H1 (cell line): ENCODE measurements at regions not wholly inside any gene's neighbourhood (a gene's known extent, or its start where the extent isn't known, plus 50 kb on each side); places are given as distances from the start of the nearest gene placed in this dataset.

Source experiments
- ASH2L ChIP-seq: fragments of 200-600, 300-600 bp; sonication (generic); IDR thresholded peaks from one replicate; pipeline ENCODE4 v1.7.1; 2017; ENCODE audit warnings: low read length
- CHD2 ChIP-seq: IDR thresholded peaks from 2 replicates; pipeline ENCODE4 v1.6.1; 2012; ENCODE audit warnings: low read length, improper control_type of control experiment
- CTCF ChIP-seq, 3 experiments: IDR thresholded peaks; 1 replicate in 2 of 3; 2 replicates in 1 of 3; pipeline versions ENCODE4 v1.5.1 to v1.6.1; 2011; ENCODE audit warnings: low read length in 3 of 3, mild to moderate bottlenecking in 3 of 3, inconsistent platforms in 2 of 3, low read depth in 1 of 3, moderate library complexity in 1 of 3; ENCODE audit not compliant: insufficient read depth in 1 of 3; ENCODE audit errors: control extremely low read depth in 1 of 3
- GABPA ChIP-seq: IDR thresholded peaks from 2 replicates; pipeline ENCODE4 v1.6.1; 2011; ENCODE audit warnings: mild to moderate bottlenecking, low read length, moderate library complexity, borderline replicate concordance; ENCODE audit not compliant: insufficient read depth
- POLR2A ChIP-seq, 2 experiments: IDR thresholded peaks; 1 replicate in 1 of 2; 2 replicates in 1 of 2; pipeline ENCODE4 v1.6.1; 2011; ENCODE audit warnings: low read depth in 2 of 2, low read length in 2 of 2, mild to moderate bottlenecking in 2 of 2; ENCODE audit errors: control extremely low read depth in 1 of 2
- POLR2AphosphoS5 ChIP-seq: IDR thresholded peaks from 2 replicates; pipeline ENCODE4 v1.6.1; 2011; ENCODE audit warnings: low read depth, low read length
- RAD21 ChIP-seq, 2 experiments: IDR thresholded peaks in 1 of 2; conservative IDR thresholded peaks in 1 of 2; 2 replicates each; pipeline ENCODE4 v1.6.1; 2011; ENCODE audit warnings: low read depth in 2 of 2, low read length in 2 of 2, improper control_type of control experiment in 1 of 2, inconsistent platforms in 1 of 2, mild to moderate bottlenecking in 1 of 2, moderate library complexity in 1 of 2
- SP1 ChIP-seq: IDR thresholded peaks from 2 replicates; pipeline ENCODE4 v1.6.1; 2011; ENCODE audit warnings: low read depth, low read length
- SRF ChIP-seq: IDR thresholded peaks from 2 replicates; pipeline ENCODE4 v1.6.1; 2011; ENCODE audit warnings: mild to moderate bottlenecking, low read depth, low read length, moderate library complexity
- TAF1 ChIP-seq: IDR thresholded peaks from 2 replicates; pipeline ENCODE4 v1.6.1; 2011; ENCODE audit warnings: mild to moderate bottlenecking, low read depth, low read length

- TF ChIP-seq POLR2AphosphoS5 (no peak), CTCF (IDR thresholded peaks at IDR 0.05; ENCODE audit: control extremely low read depth in 1 of 3, insufficient read depth in 1 of 3, low read depth in 1 of 3, low read length in 3 of 3) (no peak), SP1 (no peak), POLR2A (IDR thresholded peaks at IDR 0.05; ENCODE audit: control extremely low read depth in 1 of 2, low read depth in 2 of 2, low read length in 2 of 2) (no peak), ASH2L (no peak), CHD2 (no peak), RAD21 (IDR thresholded peaks at IDR 0.05 in 1 of 2, conservative IDR thresholded peaks at IDR 0.05 in 1 of 2; ENCODE audit: low read depth in 2 of 2, low read length in 2 of 2) (no peak), GABPA (no peak), SRF (no peak), TAF1 (no peak)
These were observed 272.7 kb downstream of the ALG10B start for GRCh38 chr12:38589306-38589632.
